C4-2B (cell line): ENCODE measurements at regions not wholly inside any gene's neighbourhood (a gene's known extent, or its start where the extent isn't known, plus 50 kb on each side); places are given as distances from the start of the nearest gene placed in this dataset.

Experiments used
- H3K27ac ChIP-seq: fragments of 450-650 bp; 2 replicates; pipeline ENCODE4 v1.5.1; 2017
- CTCF ChIP-seq: fragments of 450-650 bp; conservative IDR thresholded peaks from 2 replicates; pipeline ENCODE4 v1.5.1; 2017; ENCODE audit warnings: mild to moderate bottlenecking
- ZFX ChIP-seq: fragments of 450-650 bp; IDR thresholded peaks from 2 replicates; pipeline ENCODE4 v1.6.1; 2017

DNA sequence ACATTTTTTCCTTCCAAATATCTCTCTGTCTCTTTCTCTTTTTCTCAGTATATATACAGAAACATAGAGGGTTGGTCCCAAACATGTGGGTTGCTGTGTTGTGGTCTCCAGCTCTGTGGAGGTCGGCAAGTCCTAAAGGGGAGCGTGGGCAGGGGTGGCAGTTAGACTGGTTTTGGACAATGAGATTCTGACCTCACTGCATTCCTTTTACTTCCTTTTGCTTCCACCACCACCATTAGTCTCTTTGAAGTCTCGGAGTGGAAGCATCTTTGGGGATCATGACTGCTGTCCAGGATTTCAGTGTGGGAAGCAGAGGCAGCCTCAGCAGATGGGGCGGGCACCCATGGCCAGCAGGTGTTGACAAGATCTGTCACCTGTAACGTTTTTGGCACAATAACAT is 1091.8 kb downstream of the RAPGEF2 start:
- H3K27ac ChIP-seq: no peak overlapping the region
- TF ChIP-seq ZFX (no peak), CTCF (no peak)

DNA sequence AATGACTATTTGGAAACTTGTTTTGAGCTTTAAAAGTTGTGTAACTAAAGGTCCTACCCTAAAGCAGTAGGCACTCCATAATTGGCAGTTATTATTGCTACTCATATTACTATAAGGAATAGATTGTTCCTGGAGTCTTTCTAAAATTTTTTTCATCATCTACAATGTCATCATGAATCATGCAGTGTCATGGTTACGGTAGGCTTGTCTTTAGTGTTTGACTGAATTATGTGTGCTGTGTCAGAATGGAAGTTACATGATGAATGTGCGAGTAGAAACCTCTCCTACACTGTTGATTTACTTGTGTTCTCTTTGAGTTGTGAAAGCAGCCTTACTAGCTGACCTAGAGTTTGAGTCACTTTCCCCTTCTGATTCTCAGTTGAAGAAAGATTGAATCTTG is 1099.9 kb downstream of the RAPGEF2 start:
- no peak overlapping the region for H3K27ac ChIP-seq
- no peak for TF ChIP-seq CTCF

DNA sequence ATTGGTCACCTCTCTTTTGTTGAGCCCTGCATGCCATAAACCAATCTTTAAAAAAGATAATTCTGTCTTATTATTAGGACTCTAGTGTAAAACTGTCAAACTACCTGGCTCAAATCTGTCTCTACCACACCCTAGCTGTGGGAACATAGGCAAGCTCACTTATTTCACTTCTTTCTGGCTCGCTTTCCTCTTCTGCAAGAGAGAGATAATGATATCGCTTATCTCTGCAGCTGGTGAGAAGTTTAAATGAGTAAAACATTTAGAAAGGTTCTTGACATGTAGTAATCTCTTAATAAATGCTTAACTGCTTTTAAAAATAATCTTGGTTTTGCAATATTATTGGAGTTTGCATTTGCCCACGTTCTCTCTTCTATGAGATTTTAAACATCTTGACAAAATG is 1109.2 kb downstream of the RAPGEF2 start:
- TF ChIP-seq CTCF (no peak), ZFX (no peak)
- no peak overlapping the region for H3K27ac ChIP-seq

DNA sequence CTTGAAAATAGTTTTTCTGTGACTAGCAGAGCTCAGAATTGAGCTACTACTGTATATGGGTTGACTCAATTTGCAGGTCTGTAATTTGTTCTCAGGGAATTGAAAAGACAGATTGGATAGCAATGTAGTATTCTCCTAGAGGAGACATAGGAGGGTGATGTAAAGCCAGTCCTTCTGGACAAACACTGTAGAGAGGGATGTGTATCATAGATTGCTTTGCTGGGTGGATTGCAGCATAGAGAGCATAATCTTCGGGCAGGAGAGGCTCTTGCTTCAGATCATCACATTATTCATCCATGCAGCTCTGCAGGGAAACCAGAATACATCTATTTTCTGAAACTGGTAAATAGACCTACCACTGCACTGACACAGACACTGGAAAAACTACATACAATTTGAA is 1110.5 kb downstream of the RAPGEF2 start:
- no peak overlapping the region for H3K27ac ChIP-seq
- no peak for TF ChIP-seq ZFX
- no peak for TF ChIP-seq CTCF

DNA sequence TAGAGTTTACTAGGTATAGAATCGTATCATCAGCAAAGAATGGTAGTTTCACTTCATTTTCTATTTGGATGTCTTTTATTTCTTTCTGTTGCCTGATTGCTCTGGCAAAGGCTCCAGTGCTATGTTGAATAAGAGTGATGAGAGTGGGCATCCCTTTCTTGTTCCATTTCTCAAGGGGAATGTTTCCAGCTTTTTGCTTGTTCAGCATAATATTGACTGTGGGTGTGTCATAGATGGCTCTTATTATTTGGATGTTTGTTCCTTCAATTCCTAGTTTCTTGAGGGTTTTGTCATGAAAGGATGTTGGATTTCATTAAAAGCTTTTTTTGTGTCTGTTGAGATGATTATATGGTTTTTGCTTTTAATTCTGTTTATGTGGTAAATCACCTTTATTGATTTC is 1114.5 kb downstream of the RAPGEF2 start:
- H3K27ac ChIP-seq: no peak overlapping the region
- TF ChIP-seq ZFX (no peak), CTCF (no peak)

DNA sequence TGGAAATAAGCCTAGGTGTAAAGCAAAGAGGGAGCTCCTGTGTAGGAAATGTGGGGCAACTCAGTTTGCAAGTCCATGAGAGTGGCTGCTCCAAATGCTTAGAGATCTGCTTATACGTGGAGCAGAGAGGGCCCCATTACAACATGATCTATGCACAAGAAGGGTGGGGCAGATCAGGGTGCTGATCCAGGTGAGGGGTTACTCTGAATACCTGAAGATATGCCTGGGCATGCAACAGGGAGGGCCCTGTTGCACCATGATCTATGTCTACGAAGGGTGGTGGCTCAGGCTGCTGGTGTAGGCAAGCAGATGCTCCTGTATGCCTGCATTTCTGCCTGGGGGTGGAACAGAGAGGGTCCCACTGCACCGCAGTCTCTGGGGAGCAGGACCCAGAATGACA is 1121.2 kb downstream of the RAPGEF2 start:
- TF ChIP-seq ZFX: no peak
- TF ChIP-seq CTCF: no peak

DNA sequence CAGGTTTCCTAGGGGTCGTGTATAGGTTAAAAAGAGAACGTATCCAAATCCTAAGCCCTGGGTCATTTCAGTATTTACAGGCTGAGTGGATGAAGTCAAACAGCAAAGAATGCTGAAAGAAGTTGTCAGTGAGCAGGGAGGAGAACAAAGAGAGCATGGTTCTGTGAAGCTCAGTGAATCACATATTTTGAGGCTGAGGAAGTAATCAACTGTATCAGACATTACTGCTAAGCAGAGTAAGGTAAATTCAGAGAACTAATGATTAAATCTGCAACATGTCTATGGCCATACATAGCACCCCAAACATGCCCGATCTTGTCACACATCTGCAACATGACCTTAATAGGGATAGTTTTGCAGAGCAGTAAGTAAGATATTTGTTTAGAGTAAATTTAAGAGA is 1130.3 kb downstream of the RAPGEF2 start:
- no peak for TF ChIP-seq CTCF
- no peak overlapping the region for H3K27ac ChIP-seq

More for the DNA sequence above, 1121.2 kb downstream of the RAPGEF2 start:
- H3K27ac ChIP-seq: no peak overlapping the region
